NCI-H187 (cell line): ENCODE measurements at regions not wholly inside any gene's neighbourhood (a gene's known extent, or its start where the extent isn't known, plus 50 kb on each side); places are given as distances from the start of the nearest gene placed in this dataset.

ENCODE experiments used
- DNase-seq, 2 experiments: peaks; one replicate each; lab custom pipeline; 2025; lab: John Stamatoyannopoulos, UW

GRCh38 chr6:25224242-25224641, 54.9 kb upstream of the CARMIL1 start:
- no peak for DNase-seq

GRCh38 chr6:25227854-25228253, 51.3 kb upstream of the CARMIL1 start:
- no peak for DNase-seq
